HepG2 (cell line): ENCODE measurements at regions not wholly inside any gene's neighbourhood (a gene's known extent, or its start where the extent isn't known, plus 50 kb on each side); places are given as distances from the start of the nearest gene placed in this dataset.

Experiments
- ATAC-seq: fragments of 200-7000 bp; cut with Tn5 transposase; 3 replicates; pipeline ENCODE4 v1.9.1; 2020; ENCODE audit warnings: mild to moderate bottlenecking, moderate library complexity
- BruUV-seq: library from RNA; stranded (reverse); fragments of 400-500 nt; replicated peaks from 2 replicates; lab custom pipeline; 2021; lab: Mats Ljungman, UMichigan
- CTCF ChIA-PET: fragments of 300-600 bp; formaldehyde crosslinking; extraction: SDS; loops from one replicate; lab custom pipeline; 2021; ENCODE audit warnings: low total read pairs, inconsistent platforms, low intra/inter-chr PET ratio; lab: Yijun Ruan, JAX
- POLR2A ChIA-PET: fragments of 350-600 bp; sonication (Branson Sonifier 250); formaldehyde crosslinking; loops from one replicate; lab custom pipeline; 2020; ENCODE audit warnings: antibody characterized with exemption, inconsistent platforms; lab: Yijun Ruan, JAX
- DNase-seq: peaks from one replicate; pipeline ENCODE4 v3.0.0-alpha.2; 2015; ENCODE audit warnings: low spot score
- FAIRE-seq: peaks from 3 replicates; lab custom pipeline; 2011; peaks lifted over from hg19 to GRCh38; lab: Jason Lieb, UNC
- H2AFZ ChIP-seq: one replicate; pipeline ENCODE4 v1.6.1; 2011; ENCODE audit warnings: low read length, inconsistent platforms
- H3K27ac ChIP-seq: fragments of 300-600 bp; 3 replicates; pipeline ENCODE4 v1.8.0; 2011; ENCODE audit warnings: mixed run types, mild to moderate bottlenecking, mixed read lengths, low read length, inconsistent platforms; ENCODE audit not compliant: insufficient read depth; ENCODE audit errors: extremely low read length
- H3K27me3 ChIP-seq, 2 experiments: fragments of 200-600 bp in 1 of 2; 2 replicates in 1 of 2; 3 replicates in 1 of 2; pipeline versions ENCODE4 v1.6.0 to v1.8.0; 2011; ENCODE audit warnings: low read length in 2 of 2, mild to moderate bottlenecking in 2 of 2, moderate library complexity in 2 of 2, inconsistent platforms in 1 of 2; ENCODE audit not compliant: insufficient read depth in 2 of 2, control insufficient read depth in 1 of 2
- H3K36me3 ChIP-seq, 2 experiments: fragments of 200-600 bp in 1 of 2; replicated peaks in 1 of 2; 2 replicates in 1 of 2; 3 replicates in 1 of 2; pipeline versions ENCODE4 v1.5.1 to v1.8.0; 2011; ENCODE audit warnings: low read length in 2 of 2, inconsistent platforms in 1 of 2; ENCODE audit not compliant: insufficient read depth in 2 of 2, control insufficient read depth in 1 of 2
- H3K4me1 ChIP-seq: 2 replicates; pipeline ENCODE4 v1.5.1; 2012; ENCODE audit warnings: low read length, inconsistent platforms; ENCODE audit not compliant: insufficient read depth
- H3K4me2 ChIP-seq: 2 replicates; pipeline ENCODE4 v1.6.0; 2011; ENCODE audit warnings: low read depth, low read length, inconsistent platforms
- H3K4me3 ChIP-seq, 3 experiments: fragments of 200-600 bp in 1 of 3; sonication (generic), shearing (Covaris generic) in 1 of 3; replicated peaks in 1 of 3; 2 replicates each; pipeline ENCODE4 v1.5.1; 2011 to 2016; ENCODE audit warnings: low read length in 3 of 3, inconsistent platforms in 2 of 3, low read depth in 2 of 3, mild to moderate bottlenecking in 2 of 3, control low read depth in 1 of 3, mixed read lengths in 1 of 3; ENCODE audit not compliant: insufficient read depth in 1 of 3
- H3K79me2 ChIP-seq: one replicate; pipeline ENCODE4 v1.6.1; 2011; ENCODE audit warnings: low read length, inconsistent platforms; ENCODE audit not compliant: insufficient read depth
- H3K9ac ChIP-seq: 2 replicates; pipeline ENCODE4 v1.6.0; 2011; ENCODE audit warnings: mild to moderate bottlenecking, low read depth, low read length, inconsistent platforms; ENCODE audit not compliant: insufficient read depth
- H3K9me3 ChIP-seq: 2 replicates; pipeline ENCODE4 v1.5.1; 2012; ENCODE audit warnings: mild to moderate bottlenecking, low read length
- H4K20me1 ChIP-seq: 2 replicates; pipeline ENCODE4 v1.6.0; 2011; ENCODE audit warnings: inconsistent platforms, mild to moderate bottlenecking, low read length, moderate library complexity; ENCODE audit not compliant: insufficient read depth
- AKNA ChIP-seq: sonication (generic); formaldehyde crosslinking; IDR thresholded peaks from 2 replicates; pipeline ENCODE4 v1.4.0; 2020; ENCODE audit warnings: missing genetic modification reagents, borderline replicate concordance
- HOXA9 ChIP-seq: sonication (generic); formaldehyde crosslinking; IDR thresholded peaks from 2 replicates; pipeline ENCODE4 v1.8.1; 2022; ENCODE audit warnings: missing genetic modification reagents, mild to moderate bottlenecking, moderate library complexity, borderline replicate concordance
- MYPOP ChIP-seq: sonication (generic); formaldehyde crosslinking; IDR thresholded peaks from 2 replicates; pipeline ENCODE4 v1.8.1; 2023; ENCODE audit warnings: mild to moderate bottlenecking, moderate library complexity, missing genetic modification reagents
- RAD51 ChIP-seq: fragments of 450-650 bp; IDR thresholded peaks from 2 replicates; pipeline ENCODE4 v1.6.1; 2016; ENCODE audit warnings: borderline replicate concordance
- USF2 ChIP-seq, 2 experiments: sonication (generic) in 1 of 2; formaldehyde crosslinking in 1 of 2; IDR thresholded peaks; 2 replicates each; pipeline versions ENCODE4 v1.5.1 to v1.6.1; 2011 to 2020; ENCODE audit warnings: borderline replicate concordance in 1 of 2, low read depth in 1 of 2, low read length in 1 of 2, mild to moderate bottlenecking in 1 of 2, missing genetic modification reagents in 1 of 2, moderate library complexity in 1 of 2
- ZNF672 ChIP-seq: sonication (generic); formaldehyde crosslinking; IDR thresholded peaks from 2 replicates; pipeline ENCODE4 v1.8.1; 2022; ENCODE audit warnings: missing genetic modification reagents
- ZNF773 ChIP-seq: sonication (generic); formaldehyde crosslinking; IDR thresholded peaks from 2 replicates; pipeline ENCODE4 v1.4.0; 2020; ENCODE audit warnings: missing genetic modification reagents, borderline replicate concordance
- ZSCAN25 ChIP-seq: sonication (generic); formaldehyde crosslinking; IDR thresholded peaks from 2 replicates; pipeline ENCODE4 v1.8.0; 2022; ENCODE audit warnings: mild to moderate bottlenecking, missing genetic modification reagents
- WGBS: methylation state at CpG from one replicate; pipeline ENCODE4 v1.1.6; 2017; ENCODE audit warnings: low lambda C conversion rate; 5-methylcytosine and 5-hydroxymethylcytosine counted together
- in situ Hi-C: cut with HindIII; loops from 2 replicates; pipeline ENCODE4 v1.10.0; 2017; ENCODE audit warnings: low pct_unique_long_range_greater_than_20kb; ENCODE audit not compliant: extremely low pct_ligation_motif_present
- intact Hi-C: fragments of 100-400 bp; cut with micrococcal nuclease; formaldehyde crosslinking; loops from one replicate; pipeline ENCODE4 v1.10.0; 2022; ENCODE audit not compliant: unreplicated experiment

GRCh38 chr20:57998981-57999464 is 229.4 kb downstream of the ANKRD60 start (continued):
- TF ChIP-seq ZSCAN25 (CRISPR knock-in tag) (no peak), ZNF773 (no peak)

DNA sequence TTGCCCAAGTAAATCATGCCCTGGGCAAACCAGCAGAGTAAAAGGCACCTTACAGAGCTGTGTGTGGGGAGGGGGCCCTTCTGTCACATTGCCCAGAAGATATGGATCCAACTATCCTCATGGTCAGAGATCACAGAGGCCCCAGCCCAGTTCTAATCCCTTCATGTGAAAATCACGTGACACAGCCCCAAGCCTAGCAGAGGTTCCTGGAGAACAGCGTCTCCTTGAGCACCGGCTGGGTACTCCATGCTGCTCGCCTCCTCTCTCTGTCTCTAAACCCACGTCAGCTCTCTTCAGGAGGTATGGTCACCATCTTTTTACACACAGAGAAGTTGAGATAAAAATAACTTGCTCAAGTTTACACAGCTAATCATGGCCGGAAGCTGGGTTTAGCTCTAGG is 230.2 kb downstream of the ANKRD60 start:
- 24% methylated on average over 6 of the region's 6 CpGs for WGBS
- no TSS peak for BruUV-seq
- no peak for DNase-seq
- H4K20me1 ChIP-seq = no peaks in the 10 kb centered on the region
- no peak for ATAC-seq
- no peaks in the 10 kb centered on the region for H3K36me3 ChIP-seq
- no peak overlapping the region for H3K27ac ChIP-seq
- FAIRE-seq = no peak
- in situ Hi-C loops = no loop called here
- H3K9me3 ChIP-seq = no peaks in the 10 kb centered on the region
- POLR2A ChIA-PET = no interaction called here
- H2AFZ ChIP-seq = no peak overlapping the region
- intact Hi-C loops = no loop called here
- H3K4me3 ChIP-seq = no peak overlapping the region
- H3K27me3 ChIP-seq = peaks cover 6 to 35% of the 10 kb centered on the region in 2 experiments
- H3K4me2 ChIP-seq = no peak overlapping the region
- CTCF ChIA-PET = no interaction called here
- H3K9ac ChIP-seq = no peak overlapping the region
- TF ChIP-seq RAD51 = peak; percentile 72
- no peak for TF ChIP-seq MYPOP
- no peak for TF ChIP-seq AKNA (CRISPR knock-in tag)
- 0 out of 2 replicates have a peak, but pooled peaks have one; percentile 29 for TF ChIP-seq USF2 (IDR thresholded peaks at IDR 0.05; ENCODE audit: low read depth, low read length)
- TF ChIP-seq USF2 (CRISPR knock-in tag; IDR thresholded peaks at IDR 0.05; ENCODE audit: borderline replicate concordance) = no peak
- TF ChIP-seq ZNF672 (CRISPR knock-in tag) = no peak
- TF ChIP-seq HOXA9 (CRISPR knock-in tag) = no peak
- no peaks in the 10 kb centered on the region for H3K79me2 ChIP-seq
- no peaks in the 10 kb centered on the region for H3K4me1 ChIP-seq
